DMS79 treated with DMSO at 0.1 percent for 48 hours (cell line): ENCODE measurements at regions not wholly inside any gene's neighbourhood (a gene's known extent, or its start where the extent isn't known, plus 50 kb on each side); places are given as distances from the start of the nearest gene placed in this dataset.

Source experiments
- DNase-seq: peaks from one replicate; lab custom pipeline; 2025; lab: John Stamatoyannopoulos, UW

- no peak for DNase-seq
These were observed 88.0 kb downstream of the ZNF280B start for GRCh38 chr22:22420580-22420979.

- DNase-seq, result no peak
These were observed 87.2 kb downstream of the ZNF280B start for GRCh38 chr22:22421392-22421791.

- peak; percentile 9 for DNase-seq
These were observed 85.9 kb downstream of the ZNF280B start for GRCh38 chr22:22422629-22423112.

GRCh38 chr22:22423681-22424080 lies 84.9 kb downstream of the ZNF280B start:
- no peak for DNase-seq

- DNase-seq, result peak; percentile 3
These were observed 84.2 kb downstream of the ZNF280B start for GRCh38 chr22:22424210-22424800.

- DNase-seq, result no peak
These were observed 83.6 kb downstream of the ZNF280B start for GRCh38 chr22:22424956-22425355.

GRCh38 chr22:22425356-22425755 lies 83.2 kb downstream of the ZNF280B start:
- DNase-seq, result no peak

GRCh38 chr22:22425783-22426624 lies 82.5 kb downstream of the ZNF280B start:
- no peak for DNase-seq

- DNase-seq, result no peak
These were observed 80.9 kb downstream of the ZNF280B start for GRCh38 chr22:22427542-22428065.

- DNase-seq, result no peak
These were observed 80.1 kb downstream of the ZNF280B start for GRCh38 chr22:22428222-22429098.

GRCh38 chr22:22429369-22430108 lies 79.0 kb downstream of the ZNF280B start:
- DNase-seq, result no peak

GRCh38 chr22:22430111-22430820 lies 78.3 kb downstream of the ZNF280B start:
- no peak for DNase-seq

GRCh38 chr22:22431271-22432220 lies 77.0 kb downstream of the ZNF280B start:
- DNase-seq, result peak; percentile 7

GRCh38 chr22:22432479-22432878 lies 76.1 kb downstream of the ZNF280B start:
- DNase-seq, result no peak

GRCh38 chr22:22432937-22433336 lies 75.6 kb downstream of the ZNF280B start:
- DNase-seq, result no peak

- DNase-seq, result no peak
These were observed 74.8 kb downstream of the ZNF280B start for GRCh38 chr22:22433770-22434169.
